HEK293 (cell line): ENCODE measurements at regions not wholly inside any gene's neighbourhood (a gene's known extent, or its start where the extent isn't known, plus 50 kb on each side); places are given as distances from the start of the nearest gene placed in this dataset.

Experiments
- CTCF ChIA-PET: fragments of 350-600 bp; formaldehyde crosslinking; extraction: SDS; loops from one replicate; lab custom pipeline; 2021; ENCODE audit warnings: antibody characterized with exemption; lab: Yijun Ruan, JAX
- POLR2A ChIA-PET: fragments of 300-600 bp; formaldehyde crosslinking; extraction: SDS; loops from one replicate; lab custom pipeline; 2020; ENCODE audit warnings: antibody characterized with exemption, inconsistent platforms; lab: Yijun Ruan, JAX
- H3K27ac ChIP-seq: fragments of 200-500 bp; sonication (Bioruptor generic); 2 replicates; pipeline ENCODE4 v1.5.1; 2014; ENCODE audit warnings: low read depth, low read length, control low read depth, inconsistent platforms; ENCODE audit errors: extremely low read depth
- H3K36me3 ChIP-seq, 2 experiments: fragments of 200-500 bp in 1 of 2; sonication (Bioruptor generic) in 1 of 2; 1 replicate in 1 of 2; 2 replicates in 1 of 2; pipeline ENCODE4 v1.5.1; 2014 to 2017; ENCODE audit warnings: inconsistent platforms in 2 of 2, low read length in 2 of 2; ENCODE audit not compliant: control insufficient read depth in 2 of 2, insufficient read depth in 1 of 2
- H3K4me1 ChIP-seq: fragments of 200-500 bp; sonication (Bioruptor generic); 2 replicates; pipeline ENCODE4 v1.5.1; 2014; ENCODE audit warnings: mild to moderate bottlenecking, low read length, inconsistent platforms; ENCODE audit not compliant: control insufficient read depth, insufficient read depth
- H3K4me3 ChIP-seq: 2 replicates; pipeline ENCODE4 v1.5.1; 2011; ENCODE audit warnings: low read depth, mild to moderate bottlenecking, control low read depth, low read length, moderate library complexity
- H3K9me3 ChIP-seq: fragments of 200-500 bp; sonication (Bioruptor generic); 2 replicates; pipeline ENCODE4 v1.5.1; 2014; ENCODE audit warnings: low read depth, low read length, inconsistent platforms; ENCODE audit not compliant: control insufficient read depth, insufficient read depth
- GLI2 ChIP-seq: fragments of 450-650 bp; formaldehyde crosslinking; IDR thresholded peaks from 2 replicates; pipeline ENCODE4; 2017; ENCODE audit warnings: missing biosample characterization, missing genetic modification characterization, low read depth, borderline replicate concordance
- MEIS1 ChIP-seq: sonication (generic); formaldehyde crosslinking; IDR thresholded peaks from 2 replicates; pipeline ENCODE4 v1.8.1; 2022; ENCODE audit warnings: missing genetic modification reagents, mild to moderate bottlenecking, borderline replicate concordance
- MYNN ChIP-seq: fragments of 450-650 bp; formaldehyde crosslinking; IDR thresholded peaks from 2 replicates; pipeline ENCODE4 v1.5.1; 2016; ENCODE audit warnings: missing biosample characterization, missing genetic modification characterization, borderline replicate concordance
- RBAK ChIP-seq: fragments of 450-650 bp; formaldehyde crosslinking; IDR thresholded peaks from 2 replicates; pipeline ENCODE4 v1.5.1; 2016; ENCODE audit warnings: missing biosample characterization, missing genetic modification characterization
- YY1 ChIP-seq: fragments of 450-650 bp; formaldehyde crosslinking; IDR thresholded peaks from 2 replicates; pipeline ENCODE4 v1.5.1; 2018; ENCODE audit warnings: missing biosample characterization, missing genetic modification characterization
- ZFP41 ChIP-seq: fragments of 450-650 bp; formaldehyde crosslinking; IDR thresholded peaks from 2 replicates; pipeline ENCODE4 v1.5.1; 2016; ENCODE audit warnings: missing biosample characterization, missing genetic modification characterization, borderline replicate concordance
- ZNF157 ChIP-seq: fragments of 450-650 bp; formaldehyde crosslinking; IDR thresholded peaks from 2 replicates; pipeline ENCODE4 v1.5.1; 2016; ENCODE audit warnings: missing biosample characterization, missing genetic modification characterization
- ZNF16 ChIP-seq: fragments of 450-650 bp; formaldehyde crosslinking; IDR thresholded peaks from 2 replicates; pipeline ENCODE4 v1.5.1; 2016; ENCODE audit warnings: low read depth, missing biosample characterization, missing genetic modification characterization
- ZNF175 ChIP-seq: fragments of 450-650 bp; formaldehyde crosslinking; IDR thresholded peaks from 2 replicates; pipeline ENCODE4 v1.5.1; 2016; ENCODE audit warnings: missing biosample characterization, missing genetic modification characterization
- ZNF214 ChIP-seq: fragments of 450-650 bp; formaldehyde crosslinking; IDR thresholded peaks from 2 replicates; pipeline ENCODE4 v1.5.1; 2017; ENCODE audit warnings: missing biosample characterization, mild to moderate bottlenecking, missing genetic modification characterization, borderline replicate concordance
- ZNF248 ChIP-seq: fragments of 450-650 bp; formaldehyde crosslinking; IDR thresholded peaks from 2 replicates; pipeline ENCODE4 v1.5.1; 2017; ENCODE audit warnings: missing biosample characterization, missing genetic modification characterization
- ZNF341 ChIP-seq: fragments of 450-650 bp; formaldehyde crosslinking; IDR thresholded peaks from 2 replicates; pipeline ENCODE4; 2016; ENCODE audit warnings: low read depth, missing biosample characterization, missing genetic modification characterization
- ZNF426 ChIP-seq: fragments of 450-650 bp; formaldehyde crosslinking; IDR thresholded peaks from 2 replicates; pipeline ENCODE4 v1.5.1; 2017; ENCODE audit warnings: missing biosample characterization, missing genetic modification characterization, mild to moderate bottlenecking, inconsistent platforms, moderate library complexity
- ZNF501 ChIP-seq: fragments of 450-650 bp; formaldehyde crosslinking; IDR thresholded peaks from 2 replicates; pipeline ENCODE4 v1.5.1; 2016; ENCODE audit warnings: missing biosample characterization, missing genetic modification characterization
- ZNF76 ChIP-seq: fragments of 450-650 bp; formaldehyde crosslinking; IDR thresholded peaks from 2 replicates; pipeline ENCODE4; 2016; ENCODE audit warnings: low read depth, missing biosample characterization, missing genetic modification characterization, borderline replicate concordance
- ZNF830 ChIP-seq: fragments of 450-650 bp; IDR thresholded peaks from 2 replicates; pipeline ENCODE4 v1.5.0; 2018; ENCODE audit warnings: missing biosample characterization, missing genetic modification characterization, low read depth, mild to moderate bottlenecking, moderate library complexity
- ZXDB ChIP-seq: fragments of 450-650 bp; formaldehyde crosslinking; IDR thresholded peaks from 2 replicates; pipeline ENCODE4 v1.5.1; 2016; ENCODE audit warnings: missing biosample characterization, missing genetic modification characterization
- TF ChIP-seq, protein P1 (sequence below): fragments of 450-650 bp; formaldehyde crosslinking; IDR thresholded peaks from 2 replicates; pipeline ENCODE4 v1.5.1; 2017; ENCODE audit warnings: missing biosample characterization, missing genetic modification characterization
- TF ChIP-seq, protein P2 (sequence below): fragments of 450-650 bp; formaldehyde crosslinking; IDR thresholded peaks from 2 replicates; pipeline ENCODE4 v1.5.1; 2016; ENCODE audit warnings: missing biosample characterization, missing genetic modification characterization
- TF ChIP-seq, protein P3 (sequence below): fragments of 450-650 bp; formaldehyde crosslinking; IDR thresholded peaks from 2 replicates; pipeline ENCODE4 v1.5.1; 2016; ENCODE audit warnings: missing biosample characterization, missing genetic modification characterization
- TF ChIP-seq, protein P4 (sequence below): fragments of 450-650 bp; IDR thresholded peaks from 2 replicates; pipeline ENCODE4 v1.5.1; 2018; ENCODE audit warnings: missing biosample characterization, mild to moderate bottlenecking, missing genetic modification characterization
- TF ChIP-seq, protein P5 (sequence below): fragments of 450-650 bp; formaldehyde crosslinking; IDR thresholded peaks from 2 replicates; pipeline ENCODE4 v1.5.1; 2016; ENCODE audit warnings: missing biosample characterization, missing genetic modification characterization
- TF ChIP-seq, protein P6 (sequence below): fragments of 450-650 bp; formaldehyde crosslinking; IDR thresholded peaks from 2 replicates; pipeline ENCODE4 v1.5.1; 2016; ENCODE audit warnings: missing biosample characterization, missing genetic modification characterization

DNA sequence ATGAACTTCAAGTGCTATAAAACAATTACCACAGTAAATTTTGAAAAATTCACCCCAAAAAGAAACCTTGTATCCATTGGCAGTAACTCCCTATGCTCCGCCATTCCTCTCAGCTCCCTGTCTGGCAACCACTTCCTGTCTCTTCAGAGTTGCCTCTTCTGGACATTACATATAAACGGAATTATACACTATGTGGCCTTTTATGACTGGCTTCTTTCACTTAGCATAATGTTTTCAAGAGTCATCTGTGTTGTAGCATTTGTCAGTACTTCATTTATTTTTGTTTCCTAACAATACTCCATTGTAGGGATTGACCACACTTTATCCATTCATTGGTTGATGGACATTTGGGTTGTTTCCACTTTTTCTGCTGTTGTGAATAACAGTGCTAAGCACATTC, 50.1 kb downstream of the CEP43 start:
- Histone ChIP-seq H3K9me3 (no peaks in the 10 kb centered on the region), H3K4me1 (no peaks in the 10 kb centered on the region), H3K27ac (no peak overlapping the region), H3K4me3 (no peak overlapping the region)
- ChIA-PET CTCF (no interaction called here), POLR2A (no interaction called here)
- no peak for TF ChIP-seq YY1 (tag by site-specific recombination)
- TF ChIP-seq ZNF248, result no peak
- TF ChIP-seq ZNF830, result no peak
- no peak for TF ChIP-seq ZNF341
- no peak for TF ChIP-seq ZNF175 (tag by site-specific recombination)
- TF ChIP-seq, protein P1, sequence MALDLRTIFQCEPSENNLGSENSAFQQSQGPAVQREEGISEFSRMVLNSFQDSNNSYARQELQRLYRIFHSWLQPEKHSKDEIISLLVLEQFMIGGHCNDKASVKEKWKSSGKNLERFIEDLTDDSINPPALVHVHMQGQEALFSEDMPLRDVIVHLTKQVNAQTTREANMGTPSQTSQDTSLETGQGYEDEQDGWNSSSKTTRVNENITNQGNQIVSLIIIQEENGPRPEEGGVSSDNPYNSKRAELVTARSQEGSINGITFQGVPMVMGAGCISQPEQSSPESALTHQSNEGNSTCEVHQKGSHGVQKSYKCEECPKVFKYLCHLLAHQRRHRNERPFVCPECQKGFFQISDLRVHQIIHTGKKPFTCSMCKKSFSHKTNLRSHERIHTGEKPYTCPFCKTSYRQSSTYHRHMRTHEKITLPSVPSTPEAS (tag by site-specific recombination), result no peak
- TF ChIP-seq RBAK, result no peak
- TF ChIP-seq ZFP41 (tag by site-specific recombination), result no peak
- no peak for TF ChIP-seq ZNF157 (tag by site-specific recombination)
- TF ChIP-seq, protein P2, sequence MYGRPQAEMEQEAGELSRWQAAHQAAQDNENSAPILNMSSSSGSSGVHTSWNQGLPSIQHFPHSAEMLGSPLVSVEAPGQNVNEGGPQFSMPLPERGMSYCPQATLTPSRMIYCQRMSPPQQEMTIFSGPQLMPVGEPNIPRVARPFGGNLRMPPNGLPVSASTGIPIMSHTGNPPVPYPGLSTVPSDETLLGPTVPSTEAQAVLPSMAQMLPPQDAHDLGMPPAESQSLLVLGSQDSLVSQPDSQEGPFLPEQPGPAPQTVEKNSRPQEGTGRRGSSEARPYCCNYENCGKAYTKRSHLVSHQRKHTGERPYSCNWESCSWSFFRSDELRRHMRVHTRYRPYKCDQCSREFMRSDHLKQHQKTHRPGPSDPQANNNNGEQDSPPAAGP (tag by site-specific recombination), result no peak
- TF ChIP-seq, protein P3, sequence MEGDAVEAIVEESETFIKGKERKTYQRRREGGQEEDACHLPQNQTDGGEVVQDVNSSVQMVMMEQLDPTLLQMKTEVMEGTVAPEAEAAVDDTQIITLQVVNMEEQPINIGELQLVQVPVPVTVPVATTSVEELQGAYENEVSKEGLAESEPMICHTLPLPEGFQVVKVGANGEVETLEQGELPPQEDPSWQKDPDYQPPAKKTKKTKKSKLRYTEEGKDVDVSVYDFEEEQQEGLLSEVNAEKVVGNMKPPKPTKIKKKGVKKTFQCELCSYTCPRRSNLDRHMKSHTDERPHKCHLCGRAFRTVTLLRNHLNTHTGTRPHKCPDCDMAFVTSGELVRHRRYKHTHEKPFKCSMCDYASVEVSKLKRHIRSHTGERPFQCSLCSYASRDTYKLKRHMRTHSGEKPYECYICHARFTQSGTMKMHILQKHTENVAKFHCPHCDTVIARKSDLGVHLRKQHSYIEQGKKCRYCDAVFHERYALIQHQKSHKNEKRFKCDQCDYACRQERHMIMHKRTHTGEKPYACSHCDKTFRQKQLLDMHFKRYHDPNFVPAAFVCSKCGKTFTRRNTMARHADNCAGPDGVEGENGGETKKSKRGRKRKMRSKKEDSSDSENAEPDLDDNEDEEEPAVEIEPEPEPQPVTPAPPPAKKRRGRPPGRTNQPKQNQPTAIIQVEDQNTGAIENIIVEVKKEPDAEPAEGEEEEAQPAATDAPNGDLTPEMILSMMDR (tag by site-specific recombination), result no peak
- TF ChIP-seq, all 188 proteins: peak for 0
- H3K36me3 ChIP-seq, result peaks cover 0 to 21% of the 10 kb centered on the region in 2 experiments; a peak in 2 of 3 replicates

DNA sequence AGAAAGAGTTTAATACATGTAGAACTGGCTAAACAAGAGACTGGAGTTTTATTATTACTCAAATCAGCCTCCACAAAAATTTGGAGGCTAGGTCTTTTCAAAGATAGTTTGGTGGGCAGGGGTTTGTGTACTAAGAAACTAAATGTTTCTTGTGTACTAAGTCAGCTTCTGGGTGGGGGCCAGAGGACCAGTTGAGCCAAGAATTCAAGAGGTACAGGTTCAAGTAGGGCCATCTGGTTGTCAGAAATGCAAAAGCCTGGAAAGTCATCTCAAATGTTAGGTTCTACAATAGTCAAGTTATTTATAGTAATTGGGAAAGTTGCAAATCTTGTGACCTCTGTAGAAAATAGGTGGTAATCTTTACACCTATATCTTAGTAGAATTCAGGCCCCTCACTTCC, 51.7 kb downstream of the CEP43 start:
- CTCF ChIA-PET, result no interaction called here
- no peak overlapping the region for H3K4me3 ChIP-seq
- H3K4me1 ChIP-seq, result no peaks in the 10 kb centered on the region
- TF ChIP-seq ZNF16 (tag by site-specific recombination) (no peak), GLI2 (tag by site-specific recombination) (no peak), ZNF426 (no peak), ZNF76 (no peak), MEIS1 (CRISPR knock-in tag) (no peak), ZXDB (tag by site-specific recombination) (no peak), MYNN (no peak), ZNF214 (no peak), ZNF501 (tag by site-specific recombination) (no peak)
- TF ChIP-seq, protein P4, sequence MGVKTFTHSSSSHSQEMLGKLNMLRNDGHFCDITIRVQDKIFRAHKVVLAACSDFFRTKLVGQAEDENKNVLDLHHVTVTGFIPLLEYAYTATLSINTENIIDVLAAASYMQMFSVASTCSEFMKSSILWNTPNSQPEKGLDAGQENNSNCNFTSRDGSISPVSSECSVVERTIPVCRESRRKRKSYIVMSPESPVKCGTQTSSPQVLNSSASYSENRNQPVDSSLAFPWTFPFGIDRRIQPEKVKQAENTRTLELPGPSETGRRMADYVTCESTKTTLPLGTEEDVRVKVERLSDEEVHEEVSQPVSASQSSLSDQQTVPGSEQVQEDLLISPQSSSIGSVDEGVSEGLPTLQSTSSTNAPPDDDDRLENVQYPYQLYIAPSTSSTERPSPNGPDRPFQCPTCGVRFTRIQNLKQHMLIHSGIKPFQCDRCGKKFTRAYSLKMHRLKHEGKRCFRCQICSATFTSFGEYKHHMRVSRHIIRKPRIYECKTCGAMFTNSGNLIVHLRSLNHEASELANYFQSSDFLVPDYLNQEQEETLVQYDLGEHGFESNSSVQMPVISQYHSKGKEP (tag by site-specific recombination), result no peak
- TF ChIP-seq, protein P5, sequence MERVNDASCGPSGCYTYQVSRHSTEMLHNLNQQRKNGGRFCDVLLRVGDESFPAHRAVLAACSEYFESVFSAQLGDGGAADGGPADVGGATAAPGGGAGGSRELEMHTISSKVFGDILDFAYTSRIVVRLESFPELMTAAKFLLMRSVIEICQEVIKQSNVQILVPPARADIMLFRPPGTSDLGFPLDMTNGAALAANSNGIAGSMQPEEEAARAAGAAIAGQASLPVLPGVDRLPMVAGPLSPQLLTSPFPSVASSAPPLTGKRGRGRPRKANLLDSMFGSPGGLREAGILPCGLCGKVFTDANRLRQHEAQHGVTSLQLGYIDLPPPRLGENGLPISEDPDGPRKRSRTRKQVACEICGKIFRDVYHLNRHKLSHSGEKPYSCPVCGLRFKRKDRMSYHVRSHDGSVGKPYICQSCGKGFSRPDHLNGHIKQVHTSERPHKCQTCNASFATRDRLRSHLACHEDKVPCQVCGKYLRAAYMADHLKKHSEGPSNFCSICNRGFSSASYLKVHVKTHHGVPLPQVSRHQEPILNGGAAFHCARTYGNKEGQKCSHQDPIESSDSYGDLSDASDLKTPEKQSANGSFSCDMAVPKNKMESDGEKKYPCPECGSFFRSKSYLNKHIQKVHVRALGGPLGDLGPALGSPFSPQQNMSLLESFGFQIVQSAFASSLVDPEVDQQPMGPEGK (tag by site-specific recombination), result no peak
- TF ChIP-seq, protein P6, sequence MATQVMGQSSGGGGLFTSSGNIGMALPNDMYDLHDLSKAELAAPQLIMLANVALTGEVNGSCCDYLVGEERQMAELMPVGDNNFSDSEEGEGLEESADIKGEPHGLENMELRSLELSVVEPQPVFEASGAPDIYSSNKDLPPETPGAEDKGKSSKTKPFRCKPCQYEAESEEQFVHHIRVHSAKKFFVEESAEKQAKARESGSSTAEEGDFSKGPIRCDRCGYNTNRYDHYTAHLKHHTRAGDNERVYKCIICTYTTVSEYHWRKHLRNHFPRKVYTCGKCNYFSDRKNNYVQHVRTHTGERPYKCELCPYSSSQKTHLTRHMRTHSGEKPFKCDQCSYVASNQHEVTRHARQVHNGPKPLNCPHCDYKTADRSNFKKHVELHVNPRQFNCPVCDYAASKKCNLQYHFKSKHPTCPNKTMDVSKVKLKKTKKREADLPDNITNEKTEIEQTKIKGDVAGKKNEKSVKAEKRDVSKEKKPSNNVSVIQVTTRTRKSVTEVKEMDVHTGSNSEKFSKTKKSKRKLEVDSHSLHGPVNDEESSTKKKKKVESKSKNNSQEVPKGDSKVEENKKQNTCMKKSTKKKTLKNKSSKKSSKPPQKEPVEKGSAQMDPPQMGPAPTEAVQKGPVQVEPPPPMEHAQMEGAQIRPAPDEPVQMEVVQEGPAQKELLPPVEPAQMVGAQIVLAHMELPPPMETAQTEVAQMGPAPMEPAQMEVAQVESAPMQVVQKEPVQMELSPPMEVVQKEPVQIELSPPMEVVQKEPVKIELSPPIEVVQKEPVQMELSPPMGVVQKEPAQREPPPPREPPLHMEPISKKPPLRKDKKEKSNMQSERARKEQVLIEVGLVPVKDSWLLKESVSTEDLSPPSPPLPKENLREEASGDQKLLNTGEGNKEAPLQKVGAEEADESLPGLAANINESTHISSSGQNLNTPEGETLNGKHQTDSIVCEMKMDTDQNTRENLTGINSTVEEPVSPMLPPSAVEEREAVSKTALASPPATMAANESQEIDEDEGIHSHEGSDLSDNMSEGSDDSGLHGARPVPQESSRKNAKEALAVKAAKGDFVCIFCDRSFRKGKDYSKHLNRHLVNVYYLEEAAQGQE (tag by site-specific recombination), result no peak

More for the DNA sequence above, 51.7 kb downstream of the CEP43 start:
- POLR2A ChIA-PET, result no interaction called here
- Histone ChIP-seq H3K27ac (no peak overlapping the region), H3K9me3 (no peaks in the 10 kb centered on the region), H3K36me3 (peaks cover 0 to 17% of the 10 kb centered on the region in 2 experiments; a peak in 1 of 3 replicates)
